GM12874 (cell line): ENCODE measurements at regions not wholly inside any gene's neighbourhood (a gene's known extent, or its start where the extent isn't known, plus 50 kb on each side); places are given as distances from the start of the nearest gene placed in this dataset.

Experiments
- CTCF ChIP-seq: IDR thresholded peaks from 2 replicates; pipeline ENCODE4 v1.5.1; 2011; ENCODE audit warnings: low read depth, mild to moderate bottlenecking, control low read depth, low read length, moderate library complexity; ENCODE audit not compliant: insufficient read depth

GRCh38 chr13:44305286-44305685 is 68.3 kb upstream of the SERP2 start:
- no peak for TF ChIP-seq CTCF

- TF ChIP-seq CTCF, result no peak
Measured at GRCh38 chr13:44305917-44306370, 67.7 kb upstream of the SERP2 start.

GRCh38 chr13:44306371-44307192 is 67.0 kb upstream of the SERP2 start:
- no peak for TF ChIP-seq CTCF

- no peak for TF ChIP-seq CTCF
Measured at GRCh38 chr13:44307255-44307654, 66.4 kb upstream of the SERP2 start.

GRCh38 chr13:44307844-44308243 is 65.8 kb upstream of the SERP2 start:
- TF ChIP-seq CTCF, result no peak

GRCh38 chr13:44308352-44308751 is 65.3 kb upstream of the SERP2 start:
- no peak for TF ChIP-seq CTCF

GRCh38 chr13:44309794-44310757 is 63.5 kb upstream of the SERP2 start:
- no peak for TF ChIP-seq CTCF
